Fibroblast of lung (primary cell): ENCODE measurements at regions not wholly inside any gene's neighbourhood (a gene's known extent, or its start where the extent isn't known, plus 50 kb on each side); places are given as distances from the start of the nearest gene placed in this dataset.

Experiments used
- DNase-seq, 2 donors: peaks; one replicate each; pipeline versions ENCODE4 v3.0.0 to v3.0.0-alpha.2; 2010; ENCODE audit warnings: low read depth in 2 of 2
- H2AFZ ChIP-seq: 2 replicates; pipeline ENCODE4 v1.5.1; 2012; ENCODE audit warnings: low read length, control low read depth, inconsistent platforms
- H3K27ac ChIP-seq: 2 replicates; pipeline ENCODE4 v1.5.1; 2011; ENCODE audit warnings: low read length, control low read depth; ENCODE audit not compliant: insufficient read depth
- H3K27me3 ChIP-seq: 2 replicates; pipeline ENCODE4 v1.5.1; 2011; ENCODE audit warnings: mild to moderate bottlenecking, low read length; ENCODE audit not compliant: control insufficient read depth, insufficient read depth
- H3K36me3 ChIP-seq: 2 replicates; pipeline ENCODE4 v1.5.1; 2011; ENCODE audit warnings: low read length; ENCODE audit not compliant: control insufficient read depth, insufficient read depth
- H3K4me1 ChIP-seq: 2 replicates; pipeline ENCODE4 v1.5.1; 2011; ENCODE audit warnings: low read length; ENCODE audit not compliant: control insufficient read depth, insufficient read depth; ENCODE audit errors: extremely low read depth
- H3K4me2 ChIP-seq: 2 replicates; pipeline ENCODE4 v1.5.1; 2011; ENCODE audit warnings: low read length, control low read depth; ENCODE audit not compliant: insufficient read depth; ENCODE audit errors: extremely low read depth
- H3K4me3 ChIP-seq, 4 experiments: fragments of 200-600 bp in 1 of 4; sonication (generic) in 1 of 4; replicated peaks in 1 of 4; 2 replicates each; pipeline ENCODE4 v1.5.1; 2011 to 2016; ENCODE audit warnings: low read length in 4 of 4, low read depth in 3 of 4, mild to moderate bottlenecking in 3 of 4, control low read depth in 2 of 4, inconsistent platforms in 1 of 4, mixed read lengths in 1 of 4; ENCODE audit not compliant: insufficient read depth in 1 of 4; ENCODE audit errors: control extremely low read depth in 1 of 4
- H3K79me2 ChIP-seq: 2 replicates; pipeline ENCODE4 v1.5.1; 2012; ENCODE audit warnings: mild to moderate bottlenecking, low read length, inconsistent platforms; ENCODE audit not compliant: control insufficient read depth, insufficient read depth
- H3K9ac ChIP-seq: 2 replicates; pipeline ENCODE4 v1.5.1; 2011; ENCODE audit warnings: mild to moderate bottlenecking, low read length, control low read depth; ENCODE audit not compliant: insufficient read depth
- H3K9me3 ChIP-seq: 2 replicates; pipeline ENCODE4 v1.5.1; 2012; ENCODE audit warnings: low read depth, low read length; ENCODE audit not compliant: control insufficient read depth, insufficient read depth
- H4K20me1 ChIP-seq: 2 replicates; pipeline ENCODE4 v1.5.1; 2011; ENCODE audit warnings: low read length; ENCODE audit not compliant: control insufficient read depth, insufficient read depth; ENCODE audit errors: extremely low read depth
- CTCF ChIP-seq, 2 donors: IDR thresholded peaks in 1 of 2; conservative IDR thresholded peaks in 1 of 2; 1 replicate in 1 of 2; 2 replicates in 1 of 2; pipeline ENCODE4 v1.5.1; 2011 to 2012; ENCODE audit warnings: low read length in 2 of 2, control low read depth in 1 of 2, inconsistent platforms in 1 of 2, low read depth in 1 of 2, mild to moderate bottlenecking in 1 of 2
- EZH2 ChIP-seq: IDR thresholded peaks from 2 replicates; pipeline ENCODE4 v1.5.1; 2012; ENCODE audit warnings: low read length, control low read depth, mild to moderate bottlenecking; ENCODE audit errors: missing control alignments

GRCh38 chr5:2007496-2007877, 124.8 kb upstream of the IRX4 start:
- no peak overlapping the region for H2AFZ ChIP-seq

GRCh38 chr5:2006971-2007291, 124.2 kb upstream of the IRX4 start:
- H3K9me3 ChIP-seq = no peaks in the 10 kb centered on the region
- H3K4me1 ChIP-seq = no peaks in the 10 kb centered on the region
- TF ChIP-seq EZH2 (no peak), CTCF (conservative IDR thresholded peaks at IDR 0.05 in 1 of 2, IDR thresholded peaks at IDR 0.05 in 1 of 2; ENCODE audit: low read depth in 1 of 2, low read length in 2 of 2) (no peak)
- H3K36me3 ChIP-seq = no peaks in the 10 kb centered on the region
- no peak overlapping the region for H3K4me3 ChIP-seq
- H3K9ac ChIP-seq = no peak overlapping the region
- DNase-seq = no peak
- H3K4me2 ChIP-seq = no peak overlapping the region
- no peak overlapping the region for H3K27ac ChIP-seq
- H4K20me1 ChIP-seq = no peaks in the 10 kb centered on the region
- H3K27me3 ChIP-seq = no peaks in the 10 kb centered on the region
- no peak overlapping the region for H2AFZ ChIP-seq
- H3K79me2 ChIP-seq = no peaks in the 10 kb centered on the region

More at GRCh38 chr5:2007496-2007877, 124.8 kb upstream of the IRX4 start:
- Histone ChIP-seq H3K4me2 (no peak overlapping the region), H3K27me3 (no peaks in the 10 kb centered on the region), H4K20me1 (no peaks in the 10 kb centered on the region), H3K79me2 (no peaks in the 10 kb centered on the region), H3K36me3 (no peaks in the 10 kb centered on the region), H3K4me1 (no peaks in the 10 kb centered on the region), H3K9me3 (no peaks in the 10 kb centered on the region), H3K9ac (no peak overlapping the region), H3K4me3 (no peak overlapping the region), H3K27ac (no peak overlapping the region)
- no peak for TF ChIP-seq EZH2
- no peak for TF ChIP-seq CTCF (conservative IDR thresholded peaks at IDR 0.05 in 1 of 2, IDR thresholded peaks at IDR 0.05 in 1 of 2; ENCODE audit: low read depth in 1 of 2, low read length in 2 of 2)
- no peak for DNase-seq

- TF ChIP-seq EZH2 = no peak
- TF ChIP-seq CTCF (conservative IDR thresholded peaks at IDR 0.05 in 1 of 2, IDR thresholded peaks at IDR 0.05 in 1 of 2; ENCODE audit: low read depth in 1 of 2, low read length in 2 of 2) = no peak
- Histone ChIP-seq H3K27ac (no peak overlapping the region), H3K36me3 (no peaks in the 10 kb centered on the region), H3K27me3 (no peaks in the 10 kb centered on the region), H3K4me3 (no peak overlapping the region), H3K9me3 (no peaks in the 10 kb centered on the region), H3K9ac (no peak overlapping the region), H3K79me2 (no peaks in the 10 kb centered on the region), H3K4me1 (no peaks in the 10 kb centered on the region), H2AFZ (no peak overlapping the region), H4K20me1 (no peaks in the 10 kb centered on the region), H3K4me2 (no peak overlapping the region)
- no peak for DNase-seq
Observed at GRCh38 chr5:2006193-2006970, 123.7 kb upstream of the IRX4 start.
